ENCODE measurements at regions not wholly inside any gene's neighbourhood (a gene's known extent, or its start where the extent isn't known, plus 50 kb on each side); places are given as distances from the start of the nearest gene placed in this dataset.

DNA sequence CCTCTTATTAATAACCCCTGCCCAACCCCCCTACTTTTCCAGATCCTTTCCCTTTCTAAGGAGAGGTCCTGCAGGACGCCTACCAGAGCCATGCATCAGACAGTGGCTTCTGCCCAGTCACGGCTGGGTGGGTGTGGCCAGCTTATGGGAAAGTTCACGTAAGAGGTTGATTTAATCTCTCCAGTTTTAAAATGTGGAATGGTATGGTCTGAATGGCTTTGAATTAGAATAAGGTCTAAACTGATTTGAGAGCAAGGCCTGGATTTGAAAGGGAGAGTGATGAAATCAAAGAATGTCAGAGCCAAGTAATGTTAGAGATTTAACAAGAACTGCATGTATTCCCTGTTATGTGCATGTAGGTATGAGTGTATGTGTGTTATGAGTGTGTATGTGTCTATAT is 275.7 kb downstream of the PAX1 start:
- Mint-ChIP-seq H3K4me1 (no peaks in the 10 kb centered on the region), H3K9me3 (peaks cover 26% of the 10 kb centered on the region), H3K36me3 (ENCODE audit: low read depth) (no peaks in the 10 kb centered on the region), H3K27me3 (no peaks in the 10 kb centered on the region), H3K27ac (no peak overlapping the region), H3K4me3 (no peak overlapping the region)
- DNase-seq (no peak), ATAC-seq (no peak)

DNA sequence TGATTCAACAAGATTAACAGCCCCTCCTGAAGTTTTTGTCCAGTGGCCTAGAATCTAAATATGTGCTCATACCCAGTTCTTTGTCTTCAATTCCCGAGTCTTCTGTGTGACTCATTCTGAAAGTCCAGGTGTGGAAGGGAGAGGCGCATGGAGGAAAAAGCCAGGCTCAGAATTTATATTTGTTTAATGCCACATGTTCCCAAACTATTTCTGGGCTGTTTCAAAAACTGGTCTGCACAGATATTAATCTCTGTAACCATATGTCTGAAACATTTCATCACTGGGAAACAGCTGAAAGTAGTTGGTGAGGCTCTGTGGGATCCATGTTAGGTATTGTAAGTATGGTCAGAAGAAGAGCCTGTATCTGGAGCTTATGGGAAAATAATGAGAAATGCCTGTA is 266.0 kb downstream of the PAX1 start:
- H3K27ac Mint-ChIP-seq, result no peak overlapping the region
- DNase-seq (no peak), ATAC-seq (no peak)
- H3K4me1 Mint-ChIP-seq, result no peaks in the 10 kb centered on the region
- no peaks in the 10 kb centered on the region for H3K27me3 Mint-ChIP-seq
- H3K4me3 Mint-ChIP-seq, result no peak overlapping the region
- H3K9me3 Mint-ChIP-seq, result peaks cover 22% of the 10 kb centered on the region
- H3K36me3 Mint-ChIP-seq (ENCODE audit: low read depth), result no peaks in the 10 kb centered on the region

DNA sequence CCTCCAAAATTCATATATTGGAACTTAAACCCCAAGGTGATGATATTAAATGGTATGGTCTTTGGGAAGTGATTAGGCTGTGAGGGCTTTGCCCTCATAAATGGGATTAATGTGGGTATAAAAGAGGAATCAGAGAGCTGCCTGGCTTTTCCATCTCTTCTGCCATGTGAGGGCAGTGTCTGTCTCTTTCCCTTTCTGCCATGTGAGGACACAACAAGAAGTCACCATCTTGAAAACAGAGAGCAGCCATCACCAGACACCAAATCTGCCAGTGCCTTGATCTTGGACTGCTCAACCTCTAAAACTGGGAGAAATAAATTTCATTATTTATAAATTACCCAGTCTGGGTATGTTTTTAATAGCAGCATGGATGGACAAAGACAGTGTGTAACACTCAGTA is 263.0 kb downstream of the PAX1 start:
- Mint-ChIP-seq H3K27me3 (no peaks in the 10 kb centered on the region), H3K36me3 (ENCODE audit: low read depth) (no peaks in the 10 kb centered on the region), H3K27ac (no peak overlapping the region), H3K9me3 (peaks cover 14% of the 10 kb centered on the region), H3K4me3 (no peak overlapping the region), H3K4me1 (no peaks in the 10 kb centered on the region)
- no peak for DNase-seq
- ATAC-seq, result no peak

DNA sequence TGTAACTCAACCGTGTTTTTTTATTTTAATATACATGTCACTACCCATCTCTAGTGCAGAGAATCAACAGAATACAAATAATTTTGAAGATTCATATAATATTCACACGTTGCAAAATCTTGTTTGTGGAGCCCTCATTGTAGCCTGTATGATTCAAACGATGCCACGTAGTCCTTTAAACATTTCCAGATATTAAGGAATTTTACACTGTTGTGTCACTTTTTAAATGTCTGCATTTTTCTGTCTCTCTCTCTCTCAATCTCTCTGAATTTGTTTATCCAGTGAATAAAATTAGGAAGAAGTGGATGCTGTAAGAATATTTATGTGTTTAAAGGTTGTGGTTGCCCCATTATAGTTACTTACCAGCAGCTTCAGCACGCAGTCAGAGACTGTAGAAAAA is 262.0 kb downstream of the PAX1 start:
- DNase-seq (no peak), ATAC-seq (no peak)
- H3K4me1 Mint-ChIP-seq, result no peaks in the 10 kb centered on the region

DNA sequence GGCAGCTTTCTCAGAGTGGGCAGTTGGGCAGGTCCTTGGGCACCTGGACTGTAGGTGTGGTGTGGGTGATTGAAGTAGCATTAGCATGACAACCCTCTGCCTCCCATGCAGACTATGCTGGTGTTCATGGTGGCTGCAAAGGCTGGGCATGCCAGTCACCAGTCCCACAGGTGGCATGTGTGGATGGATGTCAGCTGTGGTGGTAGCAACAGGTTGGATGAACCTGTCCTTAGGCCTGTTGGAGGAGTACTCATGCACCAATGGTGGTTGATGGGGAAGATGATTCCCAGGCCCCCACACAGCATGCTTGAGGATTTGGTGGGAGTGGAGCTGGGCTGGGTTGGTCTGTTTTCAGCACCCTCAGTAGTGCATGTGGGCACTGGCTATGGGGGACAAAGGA is 251.1 kb downstream of the PAX1 start:
- no peak for DNase-seq
- peaks cover 10% of the 10 kb centered on the region for H3K9me3 Mint-ChIP-seq
- no peaks in the 10 kb centered on the region for H3K27me3 Mint-ChIP-seq
- H3K36me3 Mint-ChIP-seq (ENCODE audit: low read depth), result no peaks in the 10 kb centered on the region
- no peaks in the 10 kb centered on the region for H3K4me1 Mint-ChIP-seq
- H3K4me3 Mint-ChIP-seq, result no peak overlapping the region
- H3K27ac Mint-ChIP-seq, result no peak overlapping the region
- no peak for ATAC-seq

More for the DNA sequence above, 262.0 kb downstream of the PAX1 start:
- no peaks in the 10 kb centered on the region for H3K36me3 Mint-ChIP-seq (ENCODE audit: low read depth)
- H3K27me3 Mint-ChIP-seq, result no peaks in the 10 kb centered on the region
- H3K4me3 Mint-ChIP-seq, result no peak overlapping the region
- no peak overlapping the region for H3K27ac Mint-ChIP-seq
- H3K9me3 Mint-ChIP-seq, result peaks cover 16% of the 10 kb centered on the region

DNA sequence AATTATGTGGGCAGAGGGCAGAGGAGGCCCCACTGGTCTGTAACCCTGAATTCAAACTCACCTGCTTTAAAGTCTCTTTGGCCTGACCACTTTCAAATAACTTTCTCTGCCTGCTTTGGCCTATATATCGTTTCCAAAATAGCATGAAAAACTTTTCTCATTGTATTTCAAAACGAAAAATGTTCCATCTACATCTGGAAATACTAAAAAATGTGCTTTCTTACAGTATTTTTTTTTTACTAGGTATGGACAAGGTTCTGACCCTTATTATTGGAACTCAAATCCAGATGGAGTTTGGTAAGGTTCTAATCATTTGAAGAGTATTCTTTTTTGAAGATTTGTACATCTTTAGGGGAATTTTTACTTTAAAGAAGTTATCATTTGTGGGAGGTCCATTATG is 241.9 kb downstream of the PAX1 start:
- Mint-ChIP-seq H3K36me3 (ENCODE audit: low read depth) (no peaks in the 10 kb centered on the region), H3K4me3 (no peak overlapping the region), H3K27me3 (no peaks in the 10 kb centered on the region), H3K27ac (no peak overlapping the region), H3K9me3 (peaks cover 14% of the 10 kb centered on the region), H3K4me1 (no peaks in the 10 kb centered on the region)
- DNase-seq (no peak), ATAC-seq (no peak)

DNA sequence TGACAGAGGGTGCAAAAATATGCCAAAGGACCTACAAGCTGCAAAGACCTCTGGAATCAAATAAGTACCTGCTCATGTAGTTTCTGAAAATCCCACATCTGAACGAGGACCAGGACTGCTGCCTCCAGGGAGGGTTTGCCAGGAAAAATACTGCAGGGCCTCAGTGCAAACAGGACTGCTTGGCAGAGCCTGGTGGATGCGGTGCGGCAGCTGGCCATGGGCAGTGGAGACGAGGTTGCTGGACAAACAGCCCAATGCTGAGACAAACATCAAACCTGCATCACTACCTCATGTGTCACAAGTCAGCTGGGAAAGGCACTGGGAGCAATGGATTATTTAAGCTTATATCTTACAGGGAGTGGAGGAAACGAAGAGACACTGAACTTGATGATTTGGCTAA is 238.8 kb downstream of the PAX1 start:
- H3K4me3 Mint-ChIP-seq, result no peak overlapping the region
- no peak overlapping the region for H3K27ac Mint-ChIP-seq

DNA sequence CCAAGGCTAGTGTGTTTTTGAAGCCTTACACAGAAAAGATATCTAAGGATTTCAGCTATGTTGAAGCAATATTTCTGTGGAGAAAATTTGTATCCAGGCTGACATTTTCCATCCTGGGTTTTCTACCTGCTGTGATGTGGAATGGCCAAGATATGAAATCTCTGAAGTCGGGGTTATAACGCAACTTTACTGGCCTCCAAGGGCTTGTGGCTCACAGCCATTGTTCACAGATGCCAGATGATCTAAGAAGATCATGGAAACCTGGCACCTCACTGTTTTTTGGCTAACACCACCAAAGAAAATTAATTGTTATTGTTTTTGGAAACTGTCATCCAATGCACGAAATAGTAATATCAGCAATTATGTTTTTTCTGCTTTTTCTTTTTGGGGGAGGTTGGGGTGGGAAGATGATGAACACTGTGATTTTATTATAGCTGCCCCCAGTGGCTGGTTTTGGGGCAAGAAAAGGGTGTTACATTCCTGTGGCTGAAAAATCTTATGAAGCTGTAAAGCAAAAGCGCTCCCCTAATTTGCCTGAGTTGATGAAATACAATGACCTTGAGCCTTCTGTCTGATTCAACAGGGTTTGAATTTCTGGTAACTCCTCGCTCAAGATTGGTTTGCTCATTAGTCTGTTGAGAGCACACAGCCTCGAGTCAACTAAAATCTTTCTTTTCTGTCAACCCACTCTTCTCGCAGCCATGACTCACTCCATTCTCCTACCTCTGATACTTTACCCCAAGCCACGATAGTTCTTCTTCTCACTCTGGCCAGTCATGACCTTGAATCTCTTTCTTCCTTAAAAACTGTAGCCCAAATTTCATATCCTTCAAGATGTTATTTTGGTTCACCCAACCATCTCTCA is 236.7 kb downstream of the PAX1 start:
- no peak for ATAC-seq
- Mint-ChIP-seq H3K4me3 (no peak overlapping the region), H3K4me1 (no peaks in the 10 kb centered on the region), H3K9me3 (peaks cover 11% of the 10 kb centered on the region), H3K36me3 (ENCODE audit: low read depth) (no peaks in the 10 kb centered on the region), H3K27me3 (no peaks in the 10 kb centered on the region), H3K27ac (no peak overlapping the region)
- DNase-seq, result no peak

More for the DNA sequence above, 238.8 kb downstream of the PAX1 start:
- Mint-ChIP-seq H3K9me3 (peaks cover 11% of the 10 kb centered on the region), H3K36me3 (ENCODE audit: low read depth) (no peaks in the 10 kb centered on the region), H3K27me3 (no peaks in the 10 kb centered on the region), H3K4me1 (no peaks in the 10 kb centered on the region)
- DNase-seq, result no peak
- no peak for ATAC-seq

DNA sequence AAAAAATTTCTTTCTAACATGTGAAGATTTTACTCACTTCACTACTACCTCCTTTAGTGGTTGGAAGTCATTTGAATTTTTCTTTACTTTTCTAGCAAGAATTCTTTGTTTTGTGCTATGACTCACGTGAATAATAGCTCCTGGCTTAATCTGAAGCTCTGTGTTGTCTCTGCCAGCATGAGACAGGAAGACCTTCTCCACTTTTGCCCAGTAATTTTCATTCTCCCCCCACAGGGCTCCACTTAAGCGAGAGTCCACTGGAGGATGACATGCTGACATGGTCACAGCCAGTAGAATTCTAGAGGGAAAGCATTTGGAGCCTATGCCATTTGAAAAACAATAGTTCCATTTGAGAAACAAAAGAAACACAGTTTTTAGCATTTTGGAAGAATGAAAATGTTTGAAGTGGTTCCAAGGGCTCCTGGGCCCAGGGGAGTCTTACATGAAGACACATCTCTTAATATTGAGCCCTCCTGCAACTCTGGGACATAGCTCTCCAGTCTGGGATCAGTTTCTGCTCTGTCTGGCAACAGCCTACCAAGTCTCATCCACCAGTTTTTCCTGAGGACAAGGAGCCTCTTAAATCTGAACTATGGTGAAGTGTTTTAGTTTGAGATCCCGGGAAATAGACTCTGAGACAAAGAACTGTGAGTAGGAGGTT is 231.4 kb downstream of the PAX1 start:
- Mint-ChIP-seq H3K9me3 (peaks cover 3% of the 10 kb centered on the region), H3K4me3 (no peak overlapping the region), H3K27me3 (no peaks in the 10 kb centered on the region), H3K27ac (no peak overlapping the region), H3K4me1 (no peaks in the 10 kb centered on the region), H3K36me3 (ENCODE audit: low read depth) (no peaks in the 10 kb centered on the region)
- ATAC-seq (no peak), DNase-seq (no peak)

DNA sequence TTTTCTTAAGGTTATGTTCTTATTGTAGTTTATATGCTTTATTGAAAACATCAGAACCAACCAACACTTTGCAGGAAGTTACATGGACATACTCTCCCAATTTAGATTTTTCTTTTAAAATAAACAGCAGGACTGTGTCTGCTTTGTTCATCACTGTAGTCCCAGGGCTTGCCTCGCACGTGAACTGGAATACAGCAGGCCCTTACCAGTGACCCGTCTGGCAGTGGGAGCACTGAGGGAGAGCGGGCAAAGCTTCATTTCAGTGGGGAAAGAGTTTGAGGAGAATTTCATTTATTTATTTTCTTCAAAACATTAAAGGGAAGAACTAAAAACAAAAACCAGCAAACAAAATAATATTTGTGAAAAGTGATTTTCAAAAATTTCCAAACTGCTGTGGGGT is 230.8 kb downstream of the PAX1 start:
- Mint-ChIP-seq H3K4me1 (no peaks in the 10 kb centered on the region), H3K9me3 (peaks cover 3% of the 10 kb centered on the region), H3K36me3 (ENCODE audit: low read depth) (no peaks in the 10 kb centered on the region), H3K27me3 (no peaks in the 10 kb centered on the region), H3K27ac (no peak overlapping the region), H3K4me3 (no peak overlapping the region)
- DNase-seq, result no peak
- no peak for ATAC-seq

DNA sequence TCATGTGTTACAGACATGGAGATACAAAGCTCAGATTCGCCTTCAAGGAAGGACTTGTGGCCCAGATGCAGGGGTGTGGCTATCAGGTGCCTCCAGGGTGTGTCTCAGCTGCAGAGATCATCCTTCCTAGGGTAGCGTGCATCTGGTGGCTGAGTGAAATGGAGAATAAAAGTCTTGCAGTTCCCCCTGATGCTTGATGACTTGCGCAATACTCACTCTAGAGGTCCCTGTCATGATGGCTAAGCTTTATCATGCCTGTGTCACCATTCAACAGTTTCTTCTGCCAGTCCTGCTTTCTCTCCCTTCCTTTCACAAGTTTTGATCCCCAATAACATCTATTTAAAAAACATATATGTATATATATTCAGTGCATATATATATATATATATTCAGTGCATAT is 228.1 kb downstream of the PAX1 start:
- H3K4me1 Mint-ChIP-seq, result no peaks in the 10 kb centered on the region
- no peak overlapping the region for H3K4me3 Mint-ChIP-seq
- DNase-seq (no peak), ATAC-seq (no peak)
- no peak overlapping the region for H3K27ac Mint-ChIP-seq
- H3K27me3 Mint-ChIP-seq, result no peaks in the 10 kb centered on the region
- peaks cover 3% of the 10 kb centered on the region for H3K9me3 Mint-ChIP-seq
- no peaks in the 10 kb centered on the region for H3K36me3 Mint-ChIP-seq (ENCODE audit: low read depth)

DNA sequence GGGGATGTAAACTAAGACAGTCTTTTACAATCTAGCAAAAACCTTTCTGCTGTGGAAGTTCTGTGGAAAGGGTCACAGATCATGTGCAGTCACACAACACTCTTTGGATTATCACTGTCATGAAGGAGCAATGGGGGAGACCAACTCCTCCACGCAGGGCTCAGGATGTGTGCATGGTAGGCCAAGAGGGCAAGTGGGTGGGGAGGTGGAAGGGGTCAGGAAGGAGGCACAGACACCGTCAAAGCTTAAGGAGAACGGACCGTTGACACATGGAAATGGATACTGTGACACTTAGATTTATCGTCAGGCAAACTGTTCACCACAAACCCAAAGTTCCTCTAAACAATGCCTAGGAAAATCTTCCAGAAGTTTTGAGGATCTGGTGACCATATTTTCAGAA is 215.8 kb downstream of the PAX1 start:
- Mint-ChIP-seq H3K27ac (no peak overlapping the region), H3K4me3 (no peak overlapping the region), H3K4me1 (no peaks in the 10 kb centered on the region), H3K9me3 (peaks cover 26% of the 10 kb centered on the region), H3K27me3 (no peaks in the 10 kb centered on the region), H3K36me3 (ENCODE audit: low read depth) (no peaks in the 10 kb centered on the region)
- no peak for ATAC-seq
- no peak for DNase-seq

DNA sequence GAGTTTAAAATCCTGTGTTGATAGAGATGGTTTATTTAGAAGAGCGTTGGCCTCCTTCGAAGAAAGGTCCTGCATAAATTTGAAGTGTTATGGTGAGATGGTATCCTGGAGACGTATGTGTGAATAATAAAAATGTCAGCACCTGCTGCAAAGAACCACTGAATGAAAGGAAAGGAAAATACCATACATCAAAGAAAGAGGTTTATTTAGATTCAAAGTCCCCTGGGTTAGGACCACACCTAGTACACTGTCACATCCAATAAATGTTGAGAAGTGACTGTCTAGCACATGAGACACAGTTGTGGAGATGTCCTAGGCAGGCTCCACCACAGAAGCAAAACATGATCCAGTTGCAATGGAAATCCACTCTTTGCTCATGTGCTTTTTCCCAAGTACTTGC is 214.7 kb downstream of the PAX1 start:
- Mint-ChIP-seq H3K4me1 (no peaks in the 10 kb centered on the region), H3K27ac (no peak overlapping the region), H3K27me3 (no peaks in the 10 kb centered on the region), H3K9me3 (peaks cover 26% of the 10 kb centered on the region), H3K4me3 (no peak overlapping the region), H3K36me3 (ENCODE audit: low read depth) (no peaks in the 10 kb centered on the region)
- DNase-seq, result no peak
- ATAC-seq, result no peak

DNA sequence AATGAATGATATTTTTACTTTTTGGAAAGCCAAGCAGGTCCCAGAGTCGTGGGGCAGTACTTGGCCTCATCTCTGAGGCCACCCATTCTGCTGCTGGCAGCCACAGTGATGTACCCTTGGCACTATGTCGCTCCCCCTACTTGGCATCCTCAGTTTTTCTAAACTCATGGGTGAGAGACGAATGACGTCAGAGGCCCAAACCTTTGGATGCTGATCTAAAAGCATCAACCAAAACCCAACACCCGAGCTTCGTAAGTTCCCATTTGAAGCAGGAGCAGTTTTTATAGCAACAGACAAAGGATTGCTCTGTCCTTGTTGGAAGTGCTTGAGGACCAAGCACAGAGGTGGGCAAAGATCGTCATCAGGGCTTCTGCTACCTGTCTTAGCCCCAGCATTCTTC is 212.9 kb downstream of the PAX1 start:
- no peak overlapping the region for H3K27ac Mint-ChIP-seq

DNA sequence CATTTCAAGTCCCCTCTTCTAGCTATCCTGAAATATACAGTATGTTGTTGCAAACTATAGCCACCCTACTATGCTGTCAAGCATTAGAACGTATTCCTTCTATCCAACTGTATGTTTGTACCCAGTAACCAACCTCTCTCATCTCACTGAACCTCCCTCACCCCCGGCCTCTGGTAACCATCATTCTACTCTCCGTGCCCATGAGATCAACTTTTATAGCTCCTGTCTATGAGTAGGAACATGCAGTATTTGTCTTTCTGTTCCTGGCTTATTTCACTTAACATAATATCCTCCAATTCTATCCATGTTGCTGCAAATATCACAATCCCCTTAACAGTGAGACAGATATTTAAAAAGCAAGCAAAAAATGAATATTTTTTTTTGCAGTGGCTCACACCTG is 196.9 kb downstream of the PAX1 start:
- Mint-ChIP-seq H3K4me1 (no peaks in the 10 kb centered on the region), H3K27me3 (no peaks in the 10 kb centered on the region), H3K36me3 (ENCODE audit: low read depth) (no peaks in the 10 kb centered on the region), H3K9me3 (peaks cover 9% of the 10 kb centered on the region), H3K4me3 (no peak overlapping the region), H3K27ac (no peak overlapping the region)
- no peak for ATAC-seq
- no peak for DNase-seq

More for the DNA sequence above, 212.9 kb downstream of the PAX1 start:
- no peaks in the 10 kb centered on the region for H3K27me3 Mint-ChIP-seq
- no peak for DNase-seq
- no peaks in the 10 kb centered on the region for H3K4me1 Mint-ChIP-seq
- H3K36me3 Mint-ChIP-seq (ENCODE audit: low read depth), result no peaks in the 10 kb centered on the region
- ATAC-seq, result no peak
- peaks cover 22% of the 10 kb centered on the region for H3K9me3 Mint-ChIP-seq
- H3K4me3 Mint-ChIP-seq, result no peak overlapping the region

Data from activated naive CD8-positive, alpha-beta T cell treated with anti-CD3 and anti-CD28 coated beads, Interleukin-2, amount 50 U/mL, for 24 hours (primary cell).